HEK293T (cell line): ENCODE measurements at regions not wholly inside any gene's neighbourhood (a gene's known extent, or its start where the extent isn't known, plus 50 kb on each side); places are given as distances from the start of the nearest gene placed in this dataset.

Experiments
- BHLHE40 ChIP-seq: fragments of 450-650 bp; IDR thresholded peaks from 2 replicates; pipeline ENCODE4 v1.6.1; 2016; ENCODE audit warnings: mild to moderate bottlenecking, moderate library complexity, borderline replicate concordance
- CTBP1 ChIP-seq: fragments of 450-650 bp; IDR thresholded peaks from 2 replicates; pipeline ENCODE4 v1.6.1; 2016; ENCODE audit warnings: borderline replicate concordance
- FOXM1 ChIP-seq: fragments of 450-650 bp; IDR thresholded peaks from 2 replicates; pipeline ENCODE4 v1.6.1; 2017; ENCODE audit warnings: mild to moderate bottlenecking, borderline replicate concordance
- L3MBTL2 ChIP-seq: fragments of 450-650 bp; conservative IDR thresholded peaks from 2 replicates; pipeline ENCODE4 v1.6.1; 2016; ENCODE audit warnings: mild to moderate bottlenecking
- NFRKB ChIP-seq: fragments of 450-650 bp; IDR thresholded peaks from 2 replicates; pipeline ENCODE4 v1.6.1; 2016; ENCODE audit warnings: mild to moderate bottlenecking, moderate library complexity
- SP1 ChIP-seq: fragments of 450-650 bp; IDR thresholded peaks from 2 replicates; pipeline ENCODE4 v1.6.1; 2017
- SUZ12 ChIP-seq: fragments of 450-650 bp; IDR thresholded peaks from 2 replicates; pipeline ENCODE4 v1.6.1; 2016; ENCODE audit warnings: mild to moderate bottlenecking
- ZNF384 ChIP-seq: fragments of 450-650 bp; IDR thresholded peaks from 2 replicates; pipeline ENCODE4 v1.6.1; 2016

DNA sequence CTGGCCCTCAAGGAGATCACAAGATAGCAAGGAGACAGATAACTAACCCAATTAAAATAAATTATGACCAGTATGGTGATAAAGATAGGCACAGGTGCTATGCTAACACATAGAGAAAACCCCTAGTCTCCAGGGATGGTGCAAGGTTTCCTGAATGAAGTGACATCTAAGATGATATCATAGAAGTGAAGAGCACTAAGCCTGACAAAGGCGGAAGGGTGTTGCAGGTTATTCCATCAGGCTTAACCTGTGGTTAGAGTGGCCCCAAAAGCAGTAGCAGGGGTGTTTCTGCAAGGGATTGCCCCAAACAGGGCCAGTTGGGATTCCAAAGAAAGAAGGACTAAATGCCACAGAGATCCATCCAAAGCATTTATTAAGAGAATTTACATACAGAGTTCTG is 249.2 kb downstream of the IDS start:
- no peak for TF ChIP-seq SUZ12
- no peak for TF ChIP-seq BHLHE40
- TF ChIP-seq NFRKB = no peak
- no peak for TF ChIP-seq CTBP1
- no peak for TF ChIP-seq ZNF384
- no peak for TF ChIP-seq FOXM1
- no peak for TF ChIP-seq L3MBTL2
- TF ChIP-seq SP1 = no peak
